ENCODE measurements at regions not wholly inside any gene's neighbourhood (a gene's known extent, or its start where the extent isn't known, plus 50 kb on each side); places are given as distances from the start of the nearest gene placed in this dataset.

GRCh38 chr6:170012037-170012330 is 260.6 kb downstream of the ERMARD start:
- FAIRE-seq = no peak
- H3K9me1 ChIP-seq (replicated peaks; ENCODE audit: control insufficient read depth, extremely low read depth, insufficient read depth, low read length) = no peaks in the 10 kb centered on the region
- no peaks in the 10 kb centered on the region for H4K20me1 ChIP-seq (replicated peaks; ENCODE audit: control insufficient read depth, extremely low read depth, insufficient read depth, low read length)
- ChIA-PET CTCF (interaction anchor here (2.2 kb wide), 1 partner anchor 180 kb away, joined by 13 read pairs; no protein-coding TSS in a partner anchor), POLR2A (no interaction called here)
- no peak overlapping the region for H3K4me3 ChIP-seq (replicated peaks in 1 of 3; ENCODE audit: insufficient read depth in 1 of 3, low read depth in 1 of 3, low read length in 3 of 3)
- H3K27me3 ChIP-seq (ENCODE audit: control insufficient read depth in 2 of 2, insufficient read depth in 2 of 2, low read length in 2 of 2) = peaks cover 19 to 35% of the 10 kb centered on the region in 2 experiments
- H3K9ac ChIP-seq (replicated peaks; ENCODE audit: extremely low read depth, insufficient read depth, low read length) = no peak overlapping the region
- intact Hi-C loops (cut with micrococcal nuclease) = no loop called here
- H3K79me2 ChIP-seq (ENCODE audit: control insufficient read depth, insufficient read depth, low read length) = no peaks in the 10 kb centered on the region
- DNase-seq (ENCODE audit: low read depth, low spot score) = no peak
- H3K4me1 ChIP-seq (ENCODE audit: control insufficient read depth, extremely low read depth, insufficient read depth, low read length) = no peaks in the 10 kb centered on the region
- TF ChIP-seq GATA2 (IDR thresholded peaks at IDR 0.05; ENCODE audit: insufficient read depth, insufficient read length, low read depth, low read length) (no peak), POLR2AphosphoS5 (IDR thresholded peaks at IDR 0.05; ENCODE audit: insufficient read depth, low read depth, low read length) (no peak), POLR2A (IDR thresholded peaks at IDR 0.05; ENCODE audit: low read depth, low read length) (no peak), MYC (IDR thresholded peaks at IDR 0.05; ENCODE audit: low read depth, low read length) (no peak), FOS (IDR thresholded peaks at IDR 0.05; ENCODE audit: borderline replicate concordance, insufficient read depth, low read length) (no peak), JUN (IDR thresholded peaks at IDR 0.05; ENCODE audit: borderline replicate concordance, insufficient read depth, insufficient read length, low read depth) (no peak), EZH2 (IDR thresholded peaks at IDR 0.05; ENCODE audit: borderline replicate concordance, low read depth, low read length, severe bottlenecking) (no peak)
- TF ChIP-seq, protein P1, sequence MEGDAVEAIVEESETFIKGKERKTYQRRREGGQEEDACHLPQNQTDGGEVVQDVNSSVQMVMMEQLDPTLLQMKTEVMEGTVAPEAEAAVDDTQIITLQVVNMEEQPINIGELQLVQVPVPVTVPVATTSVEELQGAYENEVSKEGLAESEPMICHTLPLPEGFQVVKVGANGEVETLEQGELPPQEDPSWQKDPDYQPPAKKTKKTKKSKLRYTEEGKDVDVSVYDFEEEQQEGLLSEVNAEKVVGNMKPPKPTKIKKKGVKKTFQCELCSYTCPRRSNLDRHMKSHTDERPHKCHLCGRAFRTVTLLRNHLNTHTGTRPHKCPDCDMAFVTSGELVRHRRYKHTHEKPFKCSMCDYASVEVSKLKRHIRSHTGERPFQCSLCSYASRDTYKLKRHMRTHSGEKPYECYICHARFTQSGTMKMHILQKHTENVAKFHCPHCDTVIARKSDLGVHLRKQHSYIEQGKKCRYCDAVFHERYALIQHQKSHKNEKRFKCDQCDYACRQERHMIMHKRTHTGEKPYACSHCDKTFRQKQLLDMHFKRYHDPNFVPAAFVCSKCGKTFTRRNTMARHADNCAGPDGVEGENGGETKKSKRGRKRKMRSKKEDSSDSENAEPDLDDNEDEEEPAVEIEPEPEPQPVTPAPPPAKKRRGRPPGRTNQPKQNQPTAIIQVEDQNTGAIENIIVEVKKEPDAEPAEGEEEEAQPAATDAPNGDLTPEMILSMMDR (IDR thresholded peaks at IDR 0.05; ENCODE audit: extremely low read depth in 1 of 2, insufficient read depth in 1 of 2, low read depth in 1 of 2, low read length in 2 of 2) = no peak
- TF ChIP-seq, protein P2, sequence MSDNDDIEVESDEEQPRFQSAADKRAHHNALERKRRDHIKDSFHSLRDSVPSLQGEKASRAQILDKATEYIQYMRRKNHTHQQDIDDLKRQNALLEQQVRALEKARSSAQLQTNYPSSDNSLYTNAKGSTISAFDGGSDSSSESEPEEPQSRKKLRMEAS (IDR thresholded peaks at IDR 0.05; ENCODE audit: insufficient read depth, insufficient read length) = no peak
- BruUV-seq (replicated peaks) = no TSS peak
- H3K9me3 ChIP-seq (replicated peaks; ENCODE audit: control insufficient read depth, insufficient read depth, low read length) = no peaks in the 10 kb centered on the region
- H3K36me3 ChIP-seq (ENCODE audit: control insufficient read depth in 2 of 2, extremely low read depth in 1 of 2, insufficient read depth in 2 of 2, low read length in 2 of 2) = no peaks in the 10 kb centered on the region
- H3K27ac ChIP-seq (ENCODE audit: insufficient read depth, low read depth, low read length) = no peak overlapping the region
- H3K4me2 ChIP-seq (ENCODE audit: insufficient read depth, low read length) = no peak overlapping the region
- dilution Hi-C loops (cut with MboI; ENCODE audit: extremely low pct_ligation_motif_present, low sequenced_read_pairs) = no loop called here
- H2AFZ ChIP-seq (ENCODE audit: low read depth, low read length) = no peak overlapping the region
